CD4-positive, alpha-beta T cell (primary cell): ENCODE measurements at regions not wholly inside any gene's neighbourhood (a gene's known extent, or its start where the extent isn't known, plus 50 kb on each side); places are given as distances from the start of the nearest gene placed in this dataset.
A peak's percentile ranks its signal among the peaks of the same experiment; 100 is the strongest.

Experiments used
- ATAC-seq: fragments of 200-7000 bp; cut with Tn5 transposase; one replicate; pipeline ENCODE4 v1.10.0; 2022; ENCODE audit warnings: mild to moderate bottlenecking; ENCODE audit not compliant: poor library complexity
- CTCF ChIA-PET: fragments of 350-600 bp; sonication (Branson Sonifier 250); formaldehyde crosslinking; loops from one replicate; lab custom pipeline; 2021; ENCODE audit warnings: antibody characterized with exemption, inconsistent platforms; lab: Charles Lee
- POLR2A ChIA-PET: fragments of 350-600 bp; sonication (Branson Sonifier 250); formaldehyde crosslinking; loops from one replicate; lab custom pipeline; 2021; ENCODE audit warnings: antibody characterized with exemption, inconsistent platforms; lab: Charles Lee
- DNase-seq, 14 experiments: peaks; one replicate each; pipeline ENCODE4 v3.0.0-alpha.2; 2013 to 2020; ENCODE audit warnings: mixed read lengths in 2 of 14
- H3K27ac ChIP-seq, 2 donors: one replicate each; pipeline versions ENCODE4 v1.5.1 to v1.7.0; 2013; ENCODE audit warnings: low read length in 2 of 2, low read depth in 1 of 2, mild to moderate bottlenecking in 1 of 2
- H3K27me3 ChIP-seq, 2 experiments: 1 replicate in 1 of 2; 2 replicates in 1 of 2; pipeline versions ENCODE4 v1.6.1 to v1.7.0; 2013; ENCODE audit warnings: low read length in 2 of 2, control low read depth in 1 of 2, mild to moderate bottlenecking in 1 of 2, moderate library complexity in 1 of 2; ENCODE audit not compliant: insufficient read depth in 2 of 2, control insufficient read depth in 1 of 2
- H3K36me3 ChIP-seq: one replicate; pipeline ENCODE4 v1.6.1; 2013; ENCODE audit warnings: low read length, control low read depth; ENCODE audit not compliant: insufficient read depth
- H3K4me1 ChIP-seq: one replicate; pipeline ENCODE4 v1.6.1; 2013; ENCODE audit warnings: low read length, control low read depth; ENCODE audit not compliant: insufficient read depth
- H3K4me3 ChIP-seq: one replicate; pipeline ENCODE4 v1.5.1; 2013; ENCODE audit warnings: mild to moderate bottlenecking, low read length, moderate library complexity
- H3K9me3 ChIP-seq, 2 experiments: 1 replicate in 1 of 2; 2 replicates in 1 of 2; pipeline versions ENCODE4 v1.6.1 to v1.7.0; 2013; ENCODE audit warnings: low read length in 2 of 2, mild to moderate bottlenecking in 2 of 2, control low read depth in 1 of 2, moderate library complexity in 1 of 2; ENCODE audit not compliant: control insufficient read depth in 1 of 2, insufficient read depth in 1 of 2
- H3K27ac Mint-ChIP-seq: one replicate; pipeline ENCODE4 v1.8.0; 2020; ENCODE audit warnings: mixed read lengths
- H3K27me3 Mint-ChIP-seq: one replicate; pipeline ENCODE4 v1.8.0; 2021; ENCODE audit warnings: mixed read lengths
- H3K36me3 Mint-ChIP-seq: one replicate; pipeline ENCODE4 v1.8.0; 2021; ENCODE audit warnings: low read depth, mixed read lengths
- H3K4me1 Mint-ChIP-seq: one replicate; pipeline ENCODE4 v1.8.0; 2021; ENCODE audit warnings: low read depth, mixed read lengths
- H3K4me3 Mint-ChIP-seq: one replicate; pipeline ENCODE4 v1.8.0; 2020; ENCODE audit warnings: mild to moderate bottlenecking, mixed read lengths
- H3K9me3 Mint-ChIP-seq: one replicate; pipeline ENCODE4 v1.8.0; 2020; ENCODE audit warnings: mixed read lengths
- intact Hi-C, 2 experiments: fragments of 100-400 bp; cut with DNase I in 1 of 2; cut with micrococcal nuclease in 1 of 2; formaldehyde crosslinking; loops; one replicate each; pipeline versions ENCODE4 v1.15.1 to v1.9.0; 2023 to 2025; cut with DNase I, micrococcal nuclease
- TF ChIP-seq, protein P1 (sequence below): fragments of 200-600 bp; IDR thresholded peaks from one replicate; pipeline ENCODE4 v1.8.0; 2022; ENCODE audit warnings: antibody characterized with exemption, mild to moderate bottlenecking

DNA sequence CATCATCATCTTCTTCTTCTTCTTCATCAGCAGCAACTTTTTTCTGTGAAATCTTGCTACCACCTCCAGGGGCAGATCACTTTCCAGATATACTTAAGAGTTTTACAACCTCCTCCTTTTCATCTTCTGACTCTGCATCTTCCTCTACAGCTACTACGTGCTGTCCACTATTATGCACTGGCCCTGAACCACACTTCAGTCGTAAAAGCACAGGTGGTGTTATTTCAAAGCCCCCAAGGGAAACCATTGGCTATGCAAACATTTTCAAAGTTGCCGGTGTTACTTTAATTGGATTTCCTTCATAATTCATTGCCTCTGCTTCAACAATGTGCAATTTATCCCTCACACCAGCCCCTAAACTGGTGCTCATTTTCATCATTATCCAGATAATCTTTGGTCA lies 75.0 kb downstream of the POLR1D start:
- no peaks in the 10 kb centered on the region for H3K36me3 ChIP-seq
- no peak for ATAC-seq
- no peak for DNase-seq
- no peaks in the 10 kb centered on the region for H3K27me3 ChIP-seq
- Mint-ChIP-seq H3K9me3 (peaks cover 9% of the 10 kb centered on the region), H3K36me3 (peaks cover 6% of the 10 kb centered on the region), H3K27ac (no peak overlapping the region), H3K27me3 (peaks cover 7% of the 10 kb centered on the region), H3K4me3 (no peak overlapping the region), H3K4me1 (peaks cover 25% of the 10 kb centered on the region)
- H3K4me3 ChIP-seq: no peak overlapping the region
- intact Hi-C loops: no loop called here
- no peaks in the 10 kb centered on the region for H3K4me1 ChIP-seq
- TF ChIP-seq, protein P1, sequence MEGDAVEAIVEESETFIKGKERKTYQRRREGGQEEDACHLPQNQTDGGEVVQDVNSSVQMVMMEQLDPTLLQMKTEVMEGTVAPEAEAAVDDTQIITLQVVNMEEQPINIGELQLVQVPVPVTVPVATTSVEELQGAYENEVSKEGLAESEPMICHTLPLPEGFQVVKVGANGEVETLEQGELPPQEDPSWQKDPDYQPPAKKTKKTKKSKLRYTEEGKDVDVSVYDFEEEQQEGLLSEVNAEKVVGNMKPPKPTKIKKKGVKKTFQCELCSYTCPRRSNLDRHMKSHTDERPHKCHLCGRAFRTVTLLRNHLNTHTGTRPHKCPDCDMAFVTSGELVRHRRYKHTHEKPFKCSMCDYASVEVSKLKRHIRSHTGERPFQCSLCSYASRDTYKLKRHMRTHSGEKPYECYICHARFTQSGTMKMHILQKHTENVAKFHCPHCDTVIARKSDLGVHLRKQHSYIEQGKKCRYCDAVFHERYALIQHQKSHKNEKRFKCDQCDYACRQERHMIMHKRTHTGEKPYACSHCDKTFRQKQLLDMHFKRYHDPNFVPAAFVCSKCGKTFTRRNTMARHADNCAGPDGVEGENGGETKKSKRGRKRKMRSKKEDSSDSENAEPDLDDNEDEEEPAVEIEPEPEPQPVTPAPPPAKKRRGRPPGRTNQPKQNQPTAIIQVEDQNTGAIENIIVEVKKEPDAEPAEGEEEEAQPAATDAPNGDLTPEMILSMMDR: no peak
- H3K27ac ChIP-seq: no peak overlapping the region
- ChIA-PET POLR2A (no interaction called here), CTCF (no interaction called here)
- H3K9me3 ChIP-seq: peaks cover 7 to 9% of the 10 kb centered on the region in 2 experiments

DNA sequence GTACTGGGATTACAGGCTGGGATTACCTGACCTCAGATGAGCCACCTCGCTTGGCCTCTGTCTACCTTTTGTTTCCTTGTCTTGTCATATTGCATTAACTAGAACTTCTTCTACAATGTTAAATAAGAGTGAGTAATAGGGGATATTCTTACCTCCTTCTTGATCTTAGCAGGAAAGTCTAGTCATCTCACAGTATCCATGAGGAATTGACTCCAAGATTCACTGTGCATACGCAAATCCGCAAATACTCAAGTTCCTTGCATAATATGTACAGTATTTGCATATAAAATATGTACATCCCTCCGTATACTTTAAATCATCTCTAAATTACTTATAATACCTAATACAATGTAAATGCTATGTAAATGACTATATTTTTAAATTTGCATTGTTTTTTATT lies 78.3 kb downstream of the POLR1D start:
- H3K9me3 ChIP-seq: peaks cover 8 to 23% of the 10 kb centered on the region in 2 experiments
- Mint-ChIP-seq H3K27me3 (peaks cover 7% of the 10 kb centered on the region), H3K9me3 (peaks cover 14% of the 10 kb centered on the region), H3K4me3 (no peak overlapping the region), H3K27ac (no peak overlapping the region), H3K4me1 (peaks cover 30% of the 10 kb centered on the region), H3K36me3 (no peaks in the 10 kb centered on the region)
- TF ChIP-seq, protein P1: no peak
- no peak overlapping the region for H3K27ac ChIP-seq
- H3K36me3 ChIP-seq: no peaks in the 10 kb centered on the region
- H3K4me3 ChIP-seq: no peak overlapping the region
- H3K27me3 ChIP-seq: no peaks in the 10 kb centered on the region
- no peak for DNase-seq
- CTCF ChIA-PET: no interaction called here
- POLR2A ChIA-PET: no interaction called here
- no peak for ATAC-seq
- intact Hi-C loops: no loop called here
- no peaks in the 10 kb centered on the region for H3K4me1 ChIP-seq

DNA sequence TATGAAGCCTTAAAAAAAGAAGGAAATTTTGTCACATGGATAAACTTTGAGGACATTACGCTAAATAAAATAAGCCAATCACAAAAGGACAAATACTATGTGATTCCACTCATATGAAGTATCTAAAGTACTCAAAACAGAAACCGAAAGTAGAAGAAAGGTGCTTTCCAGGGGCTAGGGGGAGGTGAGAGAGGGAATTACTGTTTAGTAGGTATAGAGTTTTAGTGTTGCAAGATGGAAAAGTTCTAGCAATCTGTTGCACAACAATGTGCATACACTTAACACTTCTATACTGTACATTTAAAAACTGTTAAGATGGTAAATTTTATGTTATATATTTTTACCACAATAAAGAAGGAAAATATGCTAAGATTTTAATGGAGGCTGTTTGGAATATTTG lies 83.0 kb downstream of the POLR1D start:
- Mint-ChIP-seq H3K27ac (no peak overlapping the region), H3K27me3 (peaks cover 25% of the 10 kb centered on the region), H3K9me3 (peaks cover 22% of the 10 kb centered on the region), H3K36me3 (no peaks in the 10 kb centered on the region), H3K4me3 (no peak overlapping the region), H3K4me1 (peaks cover 5% of the 10 kb centered on the region)
- no peaks in the 10 kb centered on the region for H3K4me1 ChIP-seq
- peak in 3 of 14 experiments; percentile 14 to 51 (median 18) for DNase-seq
- no peak for ATAC-seq
- no peaks in the 10 kb centered on the region for H3K36me3 ChIP-seq
- CTCF ChIA-PET: no interaction called here
- peaks cover 8 to 23% of the 10 kb centered on the region in 2 experiments for H3K9me3 ChIP-seq
- no peak overlapping the region for H3K27ac ChIP-seq
- no peak overlapping the region for H3K4me3 ChIP-seq
- POLR2A ChIA-PET: no interaction called here
- intact Hi-C loops: no loop called here
- H3K27me3 ChIP-seq: peaks cover 0 to 3% of the 10 kb centered on the region in 2 experiments
- TF ChIP-seq, protein P1: no peak
